ENCODE measurements at regions not wholly inside any gene's neighbourhood (a gene's known extent, or its start where the extent isn't known, plus 50 kb on each side); places are given as distances from the start of the nearest gene placed in this dataset.

DNA sequence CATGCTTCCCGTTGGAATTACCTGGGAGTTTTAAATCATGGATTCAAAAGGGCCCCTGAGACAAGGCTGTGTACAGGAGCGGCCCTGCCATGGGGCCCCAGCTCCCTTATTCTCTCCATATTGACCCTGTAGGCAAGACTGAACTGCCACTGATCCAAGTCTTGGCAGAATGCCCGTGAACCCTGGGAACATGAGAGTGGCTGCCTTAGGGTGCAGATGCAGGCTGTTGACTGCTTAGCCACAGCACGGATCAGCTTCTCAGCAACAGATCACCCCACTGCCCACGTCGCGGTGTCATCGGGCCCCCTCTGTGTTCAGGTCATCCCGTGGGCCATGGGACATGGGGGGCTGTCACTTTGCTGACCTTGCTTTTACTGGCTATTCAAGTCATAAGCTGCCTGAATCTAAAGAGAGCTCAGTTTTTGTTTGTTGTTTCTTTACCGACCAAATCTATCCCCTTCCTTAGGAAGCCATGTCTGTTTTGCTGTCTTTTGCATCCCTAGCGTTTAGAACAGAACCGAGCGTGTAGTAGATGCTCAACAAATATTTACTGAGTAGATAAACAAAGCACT lies 83.4 kb downstream of the MATN1 start:
- no peak overlapping the region for H3K27ac ChIP-seq (ENCODE audit: low read depth in 1 of 2, low read length in 1 of 2)
- H3K9me3 ChIP-seq (ENCODE audit: control insufficient read depth in 2 of 2, insufficient read depth in 1 of 2, low read length in 1 of 2), result no peaks in the 10 kb centered on the region
- peaks cover 0 to 5% of the 10 kb centered on the region in 2 donors for H3K27me3 ChIP-seq (ENCODE audit: control insufficient read depth in 2 of 2, insufficient read depth in 1 of 2, low read length in 1 of 2)
- 81% methylated on average over 13 of the region's 13 CpGs for WGBS
- DNase-seq (ENCODE audit: low read depth in 6 of 9, low spot score in 9 of 9), result no peak
- no peaks in the 10 kb centered on the region for H3K4me1 ChIP-seq (ENCODE audit: control insufficient read depth in 2 of 2, insufficient read depth in 2 of 2, low read length in 2 of 2)
- no peaks in the 10 kb centered on the region for H3K36me3 ChIP-seq (ENCODE audit: control insufficient read depth in 2 of 2, insufficient read depth in 2 of 2, low read length in 1 of 2)
- H3K4me3 ChIP-seq (ENCODE audit: low read length in 2 of 2), result no peak overlapping the region

DNA sequence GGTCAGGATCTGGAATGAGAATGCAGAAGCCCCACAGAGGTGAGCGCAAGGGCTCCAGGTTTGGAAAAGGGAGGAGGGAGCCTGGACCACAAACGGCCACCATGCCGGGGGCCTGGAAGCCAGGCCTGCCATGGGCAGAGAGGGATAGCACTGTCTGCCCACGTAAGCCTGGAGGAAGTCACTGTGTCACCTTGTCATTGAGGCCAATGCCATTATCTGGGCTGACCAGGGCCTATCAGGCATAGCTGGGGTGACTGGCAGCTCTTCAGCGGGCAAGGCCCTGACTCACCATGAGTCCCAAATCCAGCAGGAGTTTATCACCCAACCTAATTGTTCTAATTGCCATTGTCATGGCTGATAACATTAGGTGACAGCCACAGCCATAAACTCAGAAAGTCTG lies 84.6 kb downstream of the MATN1 start:
- 93% methylated on average over 5 of the region's 5 CpGs for WGBS
- Histone ChIP-seq H3K9me3 (ENCODE audit: control insufficient read depth in 2 of 2, insufficient read depth in 1 of 2, low read length in 1 of 2) (no peaks in the 10 kb centered on the region), H3K4me1 (ENCODE audit: control insufficient read depth in 2 of 2, insufficient read depth in 2 of 2, low read length in 2 of 2) (no peaks in the 10 kb centered on the region), H3K27me3 (ENCODE audit: control insufficient read depth in 2 of 2, insufficient read depth in 1 of 2, low read length in 1 of 2) (peaks cover 0 to 5% of the 10 kb centered on the region in 2 donors), H3K4me3 (ENCODE audit: low read length in 2 of 2) (no peak overlapping the region), H3K36me3 (ENCODE audit: control insufficient read depth in 2 of 2, insufficient read depth in 2 of 2, low read length in 1 of 2) (no peaks in the 10 kb centered on the region), H3K27ac (ENCODE audit: low read depth in 1 of 2, low read length in 1 of 2) (no peak overlapping the region)
- DNase-seq (ENCODE audit: low read depth in 6 of 9, low spot score in 9 of 9), result no peak

DNA sequence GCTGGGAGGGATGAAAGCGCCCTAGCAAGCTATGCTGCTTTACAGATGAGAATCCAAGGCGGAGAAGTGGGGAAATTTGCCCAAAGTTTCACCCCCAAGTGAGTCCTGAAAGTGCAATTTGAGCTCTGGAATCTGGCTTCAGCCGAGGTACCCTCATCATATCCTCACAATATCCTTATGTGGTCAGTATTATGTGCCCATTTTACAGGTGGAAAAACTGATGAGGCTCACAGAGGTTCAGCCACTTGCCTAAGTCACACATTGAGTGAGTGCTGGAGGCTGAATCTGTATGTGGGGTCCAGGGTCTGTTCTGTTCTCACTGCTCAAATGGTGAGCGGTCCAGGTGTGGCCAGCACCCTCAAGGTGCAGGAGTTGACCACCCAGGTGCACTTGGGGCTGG lies 85.3 kb downstream of the MATN1 start:
- H3K27me3 ChIP-seq (ENCODE audit: control insufficient read depth in 2 of 2, insufficient read depth in 1 of 2, low read length in 1 of 2), result peaks cover 0 to 5% of the 10 kb centered on the region in 2 donors
- 90% methylated on average over 4 of the region's 4 CpGs for WGBS
- no peaks in the 10 kb centered on the region for H3K36me3 ChIP-seq (ENCODE audit: control insufficient read depth in 2 of 2, insufficient read depth in 2 of 2, low read length in 1 of 2)
- no peaks in the 10 kb centered on the region for H3K4me1 ChIP-seq (ENCODE audit: control insufficient read depth in 2 of 2, insufficient read depth in 2 of 2, low read length in 2 of 2)
- no peak for DNase-seq (ENCODE audit: low read depth in 6 of 9, low spot score in 9 of 9)
- no peak overlapping the region for H3K27ac ChIP-seq (ENCODE audit: low read depth in 1 of 2, low read length in 1 of 2)
- H3K9me3 ChIP-seq (ENCODE audit: control insufficient read depth in 2 of 2, insufficient read depth in 1 of 2, low read length in 1 of 2), result no peaks in the 10 kb centered on the region
- no peak overlapping the region for H3K4me3 ChIP-seq (ENCODE audit: low read length in 2 of 2)

DNA sequence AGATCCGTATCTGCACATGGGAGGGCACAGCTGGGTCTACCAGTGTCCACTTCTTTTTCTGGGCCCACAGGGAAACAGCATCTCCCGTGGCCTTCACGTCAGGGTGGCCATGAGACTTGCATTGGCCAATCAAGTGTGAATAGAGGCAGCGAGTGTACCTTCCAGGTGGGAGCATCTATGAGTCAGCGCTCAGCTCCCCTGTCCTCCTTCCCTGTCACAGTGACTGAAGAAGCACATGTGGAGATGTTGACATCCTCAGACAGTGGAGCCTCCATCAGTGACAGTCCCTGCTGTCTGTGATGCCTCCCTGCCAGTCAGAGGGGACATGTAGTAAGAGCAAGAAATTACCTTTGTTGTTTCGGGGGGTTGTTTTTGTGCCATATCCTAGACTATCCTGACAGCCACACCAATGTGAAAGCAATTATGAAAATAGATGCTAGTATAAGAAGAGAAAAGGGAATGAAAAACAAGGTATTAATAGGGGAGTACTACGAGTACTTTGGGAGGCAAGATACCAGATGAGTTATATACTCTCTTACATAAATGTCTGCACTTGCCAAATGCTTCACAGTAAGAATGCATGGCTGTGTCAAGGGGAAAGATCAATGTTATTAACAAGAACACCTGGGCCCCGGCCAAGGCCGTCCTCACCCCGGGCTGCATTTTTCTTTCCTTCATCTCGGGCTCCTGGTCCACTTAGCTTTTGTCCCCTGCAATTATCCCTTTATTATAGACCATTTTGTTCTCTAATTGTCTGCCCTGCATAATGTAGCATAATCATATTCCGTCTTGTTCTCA lies 86.0 kb downstream of the MATN1 start:
- Histone ChIP-seq H3K27me3 (ENCODE audit: control insufficient read depth in 2 of 2, insufficient read depth in 1 of 2, low read length in 1 of 2) (peaks cover 0 to 5% of the 10 kb centered on the region in 2 donors), H3K4me1 (ENCODE audit: control insufficient read depth in 2 of 2, insufficient read depth in 2 of 2, low read length in 2 of 2) (no peaks in the 10 kb centered on the region), H3K36me3 (ENCODE audit: control insufficient read depth in 2 of 2, insufficient read depth in 2 of 2, low read length in 1 of 2) (no peaks in the 10 kb centered on the region), H3K9me3 (ENCODE audit: control insufficient read depth in 2 of 2, insufficient read depth in 1 of 2, low read length in 1 of 2) (no peaks in the 10 kb centered on the region), H3K4me3 (ENCODE audit: low read length in 2 of 2) (no peak overlapping the region), H3K27ac (ENCODE audit: low read depth in 1 of 2, low read length in 1 of 2) (no peak overlapping the region)
- WGBS, result 78% methylated on average over 12 of the region's 12 CpGs
- no peak for DNase-seq (ENCODE audit: low read depth in 6 of 9, low spot score in 9 of 9)

DNA sequence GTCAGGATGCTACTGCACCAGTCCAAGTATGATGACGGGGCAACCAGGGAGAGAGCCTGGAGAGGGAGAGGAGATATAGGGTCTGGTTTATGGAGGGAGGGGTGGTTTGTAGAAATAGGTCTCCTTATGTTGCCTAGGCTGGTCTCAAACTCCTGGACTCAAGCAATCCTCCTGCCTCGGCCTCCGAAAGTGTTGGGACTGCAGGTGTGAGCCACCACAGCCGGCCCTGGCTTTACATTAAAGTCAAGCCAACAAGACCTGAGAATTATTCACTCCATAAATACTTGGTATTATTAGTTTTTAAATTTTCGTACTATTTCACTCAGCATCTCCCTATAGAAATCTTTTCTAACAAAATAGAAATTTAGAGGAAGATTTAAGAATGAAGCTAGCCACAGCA lies 86.8 kb downstream of the MATN1 start:
- 92% methylated on average over 5 of the region's 5 CpGs for WGBS
- H3K9me3 ChIP-seq (ENCODE audit: control insufficient read depth in 2 of 2, insufficient read depth in 1 of 2, low read length in 1 of 2), result no peaks in the 10 kb centered on the region
- no peak for DNase-seq (ENCODE audit: low read depth in 6 of 9, low spot score in 9 of 9)
- peaks cover 0 to 5% of the 10 kb centered on the region in 2 donors for H3K27me3 ChIP-seq (ENCODE audit: control insufficient read depth in 2 of 2, insufficient read depth in 1 of 2, low read length in 1 of 2)
- H3K36me3 ChIP-seq (ENCODE audit: control insufficient read depth in 2 of 2, insufficient read depth in 2 of 2, low read length in 1 of 2), result no peaks in the 10 kb centered on the region
- no peaks in the 10 kb centered on the region for H3K4me1 ChIP-seq (ENCODE audit: control insufficient read depth in 2 of 2, insufficient read depth in 2 of 2, low read length in 2 of 2)
- H3K4me3 ChIP-seq (ENCODE audit: low read length in 2 of 2), result no peak overlapping the region
- H3K27ac ChIP-seq (ENCODE audit: low read depth in 1 of 2, low read length in 1 of 2), result no peak overlapping the region

DNA sequence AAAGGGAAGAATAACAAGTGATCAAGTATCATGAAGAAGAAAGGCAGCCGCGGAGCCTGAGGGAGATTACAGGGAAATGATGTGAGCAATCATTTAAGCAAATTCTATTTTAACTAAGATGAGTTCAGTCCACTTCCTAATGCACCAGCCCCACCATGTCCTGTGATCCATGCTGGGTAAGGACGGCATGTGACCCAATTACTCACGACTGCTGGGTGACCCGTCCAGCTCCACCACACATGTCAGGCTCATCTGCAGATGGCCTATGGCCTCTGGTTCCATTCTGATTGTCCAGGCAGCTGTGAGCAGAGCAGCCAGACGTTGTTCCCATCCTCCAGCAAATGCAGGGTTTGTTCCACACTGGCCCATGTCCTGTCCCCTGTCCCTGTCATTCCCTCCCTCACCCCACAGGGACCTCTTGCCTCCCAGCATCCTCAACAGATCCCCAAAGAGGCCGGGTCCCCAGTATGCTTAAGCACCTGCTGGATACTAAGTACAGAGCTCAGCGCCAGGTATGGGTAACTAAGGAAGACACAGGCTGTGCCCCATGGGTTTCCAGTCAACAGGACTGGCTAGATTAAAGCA lies 87.9 kb downstream of the MATN1 start:
- no peak overlapping the region for H3K27ac ChIP-seq (ENCODE audit: low read depth in 1 of 2, low read length in 1 of 2)
- no peak overlapping the region for H3K4me3 ChIP-seq (ENCODE audit: low read length in 2 of 2)
- no peaks in the 10 kb centered on the region for H3K4me1 ChIP-seq (ENCODE audit: control insufficient read depth in 2 of 2, insufficient read depth in 2 of 2, low read length in 2 of 2)
- DNase-seq (ENCODE audit: low read depth in 6 of 9, low spot score in 9 of 9), result no peak
- no peaks in the 10 kb centered on the region for H3K36me3 ChIP-seq (ENCODE audit: control insufficient read depth in 2 of 2, insufficient read depth in 2 of 2, low read length in 1 of 2)
- H3K9me3 ChIP-seq (ENCODE audit: control insufficient read depth in 2 of 2, insufficient read depth in 1 of 2, low read length in 1 of 2), result peaks cover 0 to under 1% of the 10 kb centered on the region in 2 donors
- H3K27me3 ChIP-seq (ENCODE audit: control insufficient read depth in 2 of 2, insufficient read depth in 1 of 2, low read length in 1 of 2), result peaks cover 0 to under 1% of the 10 kb centered on the region in 2 donors
- WGBS, result 72% methylated on average over 8 of the region's 8 CpGs

DNA sequence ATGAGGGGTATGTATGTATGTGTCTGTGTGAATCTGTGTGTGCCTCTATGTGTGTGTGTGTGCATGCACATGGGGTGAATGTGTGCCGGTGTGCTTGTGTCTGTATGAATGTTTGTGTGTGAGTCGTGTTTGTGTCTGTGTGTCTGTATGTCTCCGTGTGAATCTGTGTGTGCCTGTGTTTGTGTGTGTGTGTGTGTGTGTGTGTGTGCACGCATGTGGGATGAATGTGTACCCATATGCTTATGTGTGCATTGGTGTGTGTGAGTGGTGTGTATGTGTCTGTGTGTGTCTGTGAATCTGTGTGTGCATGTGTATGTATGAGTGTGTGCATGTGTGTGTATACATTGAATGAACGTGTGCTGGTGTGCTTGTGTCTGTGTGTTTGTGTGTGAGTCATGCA lies 88.9 kb downstream of the MATN1 start:
- WGBS, result 96% methylated on average over 5 of the region's 5 CpGs
- Histone ChIP-seq H3K9me3 (ENCODE audit: control insufficient read depth in 2 of 2, insufficient read depth in 1 of 2, low read length in 1 of 2) (peaks cover 0 to 1% of the 10 kb centered on the region in 2 donors), H3K4me1 (ENCODE audit: control insufficient read depth in 2 of 2, insufficient read depth in 2 of 2, low read length in 2 of 2) (no peaks in the 10 kb centered on the region), H3K36me3 (ENCODE audit: control insufficient read depth in 2 of 2, insufficient read depth in 2 of 2, low read length in 1 of 2) (no peaks in the 10 kb centered on the region), H3K27me3 (ENCODE audit: control insufficient read depth in 2 of 2, insufficient read depth in 1 of 2, low read length in 1 of 2) (no peaks in the 10 kb centered on the region), H3K27ac (ENCODE audit: low read depth in 1 of 2, low read length in 1 of 2) (no peak overlapping the region), H3K4me3 (ENCODE audit: low read length in 2 of 2) (no peak overlapping the region)
- no peak for DNase-seq (ENCODE audit: low read depth in 6 of 9, low spot score in 9 of 9)

DNA sequence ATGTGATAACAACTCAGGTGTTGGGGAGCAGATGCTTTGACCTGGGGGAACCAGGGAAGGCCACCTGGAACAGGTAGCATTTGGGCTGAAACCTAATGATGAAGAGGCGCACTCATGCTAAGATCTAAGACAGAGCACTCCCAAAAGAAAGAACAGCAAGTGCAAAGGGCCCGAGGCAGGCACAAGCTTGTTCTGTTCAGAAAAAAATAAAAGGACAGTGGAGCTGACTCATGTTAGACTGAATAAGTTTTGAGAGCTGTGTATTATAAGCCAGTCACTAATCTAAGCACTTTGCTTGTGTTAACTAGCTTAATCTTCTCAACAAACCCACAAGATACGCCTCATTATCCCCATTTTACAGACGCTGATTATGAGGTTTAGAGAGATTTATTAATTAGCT lies 90.1 kb downstream of the MATN1 start:
- peaks cover 0 to 1% of the 10 kb centered on the region in 2 donors for H3K9me3 ChIP-seq (ENCODE audit: control insufficient read depth in 2 of 2, insufficient read depth in 1 of 2, low read length in 1 of 2)
- H3K36me3 ChIP-seq (ENCODE audit: control insufficient read depth in 2 of 2, insufficient read depth in 2 of 2, low read length in 1 of 2), result no peaks in the 10 kb centered on the region
- H3K27ac ChIP-seq (ENCODE audit: low read depth in 1 of 2, low read length in 1 of 2), result no peak overlapping the region
- 96% methylated on average over 4 of the region's 4 CpGs for WGBS
- H3K27me3 ChIP-seq (ENCODE audit: control insufficient read depth in 2 of 2, insufficient read depth in 1 of 2, low read length in 1 of 2), result no peaks in the 10 kb centered on the region
- H3K4me3 ChIP-seq (ENCODE audit: low read length in 2 of 2), result no peak overlapping the region
- no peak for DNase-seq (ENCODE audit: low read depth in 6 of 9, low spot score in 9 of 9)
- H3K4me1 ChIP-seq (ENCODE audit: control insufficient read depth in 2 of 2, insufficient read depth in 2 of 2, low read length in 2 of 2), result no peaks in the 10 kb centered on the region

DNA sequence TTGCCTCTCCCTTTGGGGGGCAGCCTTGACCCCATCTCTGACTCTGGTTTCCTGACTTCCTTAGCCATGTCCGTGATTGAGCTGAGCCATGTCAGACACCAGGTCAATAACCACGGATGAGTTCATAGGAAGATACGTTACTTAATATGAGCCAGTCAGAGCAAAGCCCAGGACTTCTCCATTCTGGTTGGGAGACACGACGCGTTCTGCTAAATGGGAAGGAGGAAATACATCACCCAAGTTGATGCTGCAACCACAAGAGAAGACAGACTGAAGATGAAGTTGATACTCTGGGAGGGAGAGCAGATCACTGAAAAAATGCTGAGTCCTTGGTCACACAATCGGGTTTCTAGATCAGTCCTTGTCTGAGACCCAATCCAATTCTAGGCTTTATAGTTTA lies 90.9 kb downstream of the MATN1 start:
- Histone ChIP-seq H3K4me1 (ENCODE audit: control insufficient read depth in 2 of 2, insufficient read depth in 2 of 2, low read length in 2 of 2) (no peaks in the 10 kb centered on the region), H3K27ac (ENCODE audit: low read depth in 1 of 2, low read length in 1 of 2) (no peak overlapping the region), H3K4me3 (ENCODE audit: low read length in 2 of 2) (no peak overlapping the region), H3K27me3 (ENCODE audit: control insufficient read depth in 2 of 2, insufficient read depth in 1 of 2, low read length in 1 of 2) (no peaks in the 10 kb centered on the region), H3K36me3 (ENCODE audit: control insufficient read depth in 2 of 2, insufficient read depth in 2 of 2, low read length in 1 of 2) (no peaks in the 10 kb centered on the region), H3K9me3 (ENCODE audit: control insufficient read depth in 2 of 2, insufficient read depth in 1 of 2, low read length in 1 of 2) (peaks cover 0 to 1% of the 10 kb centered on the region in 2 donors)
- WGBS, result 58% methylated on average over 7 of the region's 7 CpGs
- no peak for DNase-seq (ENCODE audit: low read depth in 6 of 9, low spot score in 9 of 9)
